Left ventricle myocardium inferior (tissue), 1 donor: ENCODE measurements at regions not wholly inside any gene's neighbourhood (a gene's known extent, or its start where the extent isn't known, plus 50 kb on each side); places are given as distances from the start of the nearest gene placed in this dataset.

Experiments used
- DNase-seq: peaks from one replicate; pipeline ENCODE4 v3.0.0-alpha.2; 2020
- H3K27ac ChIP-seq: fragments of 200-600 bp; replicated peaks from 2 replicates; pipeline ENCODE4 v1.8.0; 2021
- H3K27me3 ChIP-seq: fragments of 200-600 bp; 2 replicates; pipeline ENCODE4 v1.8.0; 2021; ENCODE audit warnings: low read depth
- H3K36me3 ChIP-seq: fragments of 200-600 bp; 2 replicates; pipeline ENCODE4 v1.8.0; 2021
- H3K4me1 ChIP-seq: fragments of 200-600 bp; 2 replicates; pipeline ENCODE4 v1.8.0; 2021
- H3K4me3 ChIP-seq: fragments of 200-600 bp; 2 replicates; pipeline ENCODE4 v1.8.0; 2021; ENCODE audit warnings: mild to moderate bottlenecking, moderate library complexity
- H3K9me3 ChIP-seq: fragments of 200-600 bp; replicated peaks from 2 replicates; pipeline ENCODE4 v1.8.0; 2021
- intact Hi-C: fragments of 100-400 bp; cut with micrococcal nuclease; formaldehyde crosslinking; loops from one replicate; pipeline ENCODE4 v1.11.0; 2022
- TF ChIP-seq, protein P1 (sequence below): fragments of 200-600 bp; IDR thresholded peaks from 2 replicates; pipeline ENCODE4 v1.8.0; 2021; ENCODE audit warnings: antibody characterized with exemption, mild to moderate bottlenecking, borderline replicate concordance
- donor health status: DM: no; HTN: yes; CAD: no; lungs with severe emphysema.

DNA sequence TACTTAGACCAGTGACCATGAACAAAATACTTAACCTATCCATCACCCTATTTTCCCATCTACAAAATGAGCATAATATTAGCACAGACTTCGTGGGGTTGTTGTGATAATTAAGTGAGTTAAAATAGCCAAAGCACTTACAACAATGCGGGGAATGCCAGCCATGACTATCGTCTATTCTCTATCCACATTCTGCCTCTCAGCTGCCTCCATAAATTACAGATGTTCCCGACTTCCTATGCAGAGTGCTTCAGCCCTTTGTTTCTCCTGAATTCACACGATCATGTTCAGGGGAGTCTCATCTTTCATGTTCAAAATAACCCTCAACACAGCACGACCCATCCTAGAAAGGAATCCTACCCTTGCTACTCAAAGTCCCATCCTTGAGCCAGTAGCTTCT, 211.6 kb downstream of the EN1 start:
- intact Hi-C loops, result no loop called here
- no peak overlapping the region for H3K27ac ChIP-seq
- H3K9me3 ChIP-seq, result peaks cover 12% of the 10 kb centered on the region
- H3K4me1 ChIP-seq, result no peaks in the 10 kb centered on the region
- no peaks in the 10 kb centered on the region for H3K36me3 ChIP-seq
- no peak for DNase-seq
- no peak overlapping the region for H3K4me3 ChIP-seq
- TF ChIP-seq, protein P1, sequence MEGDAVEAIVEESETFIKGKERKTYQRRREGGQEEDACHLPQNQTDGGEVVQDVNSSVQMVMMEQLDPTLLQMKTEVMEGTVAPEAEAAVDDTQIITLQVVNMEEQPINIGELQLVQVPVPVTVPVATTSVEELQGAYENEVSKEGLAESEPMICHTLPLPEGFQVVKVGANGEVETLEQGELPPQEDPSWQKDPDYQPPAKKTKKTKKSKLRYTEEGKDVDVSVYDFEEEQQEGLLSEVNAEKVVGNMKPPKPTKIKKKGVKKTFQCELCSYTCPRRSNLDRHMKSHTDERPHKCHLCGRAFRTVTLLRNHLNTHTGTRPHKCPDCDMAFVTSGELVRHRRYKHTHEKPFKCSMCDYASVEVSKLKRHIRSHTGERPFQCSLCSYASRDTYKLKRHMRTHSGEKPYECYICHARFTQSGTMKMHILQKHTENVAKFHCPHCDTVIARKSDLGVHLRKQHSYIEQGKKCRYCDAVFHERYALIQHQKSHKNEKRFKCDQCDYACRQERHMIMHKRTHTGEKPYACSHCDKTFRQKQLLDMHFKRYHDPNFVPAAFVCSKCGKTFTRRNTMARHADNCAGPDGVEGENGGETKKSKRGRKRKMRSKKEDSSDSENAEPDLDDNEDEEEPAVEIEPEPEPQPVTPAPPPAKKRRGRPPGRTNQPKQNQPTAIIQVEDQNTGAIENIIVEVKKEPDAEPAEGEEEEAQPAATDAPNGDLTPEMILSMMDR, result no peak
- H3K27me3 ChIP-seq, result peaks cover 7% of the 10 kb centered on the region

DNA sequence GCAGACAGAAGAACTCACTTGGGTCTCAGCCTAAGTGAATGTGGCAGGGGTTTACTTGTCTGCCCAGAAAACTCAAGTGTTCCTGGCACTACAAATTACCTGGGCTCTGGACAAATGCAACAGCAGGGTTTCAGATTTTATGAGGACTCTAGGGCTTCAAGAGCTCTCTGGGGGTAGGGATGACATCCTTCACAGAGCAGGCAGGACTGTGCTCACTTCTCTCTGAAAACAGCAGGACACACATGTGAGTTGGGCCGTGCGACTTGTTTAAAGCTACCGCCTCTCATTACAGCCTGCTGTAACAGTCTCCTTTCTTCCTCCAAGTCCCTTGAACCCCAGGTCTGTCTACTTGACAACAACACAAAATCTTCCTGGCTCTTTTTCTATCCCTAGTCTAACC, 212.6 kb downstream of the EN1 start:
- DNase-seq, result no peak

DNA sequence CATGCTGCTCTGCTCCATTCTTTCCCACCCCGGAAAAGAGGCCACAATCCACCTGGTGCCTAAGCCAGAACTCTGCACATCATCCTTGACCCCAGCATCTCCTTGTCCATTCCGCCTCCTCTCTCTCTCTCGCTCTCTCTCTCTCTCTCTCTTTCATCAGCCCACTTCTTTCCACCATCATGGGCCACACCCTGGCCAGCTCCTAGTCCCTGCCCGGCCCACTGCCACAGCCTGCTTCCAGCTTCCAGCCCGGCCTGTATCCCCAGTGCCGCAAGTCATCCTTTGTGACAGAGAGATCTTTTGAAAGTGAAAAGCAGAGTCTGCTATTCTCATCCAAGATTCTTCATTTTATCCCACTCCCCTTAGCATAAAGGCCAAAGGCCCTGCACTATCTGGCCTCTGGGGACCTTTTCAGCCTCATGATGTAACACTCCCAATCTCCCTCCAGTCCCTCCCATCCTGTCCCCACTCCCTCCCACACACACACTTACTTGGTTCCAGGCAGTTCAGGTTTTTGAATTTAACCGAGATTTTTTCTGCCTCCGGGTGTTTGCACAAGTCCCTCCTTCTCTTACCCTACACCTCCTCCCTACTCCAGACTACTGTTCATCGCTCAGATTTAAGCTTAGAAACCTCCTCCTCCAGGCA, 214.0 kb downstream of the EN1 start:
- H3K4me3 ChIP-seq, result no peak overlapping the region
- no peak for DNase-seq
- no peaks in the 10 kb centered on the region for H3K4me1 ChIP-seq
- H3K36me3 ChIP-seq, result no peaks in the 10 kb centered on the region
- peaks cover 7% of the 10 kb centered on the region for H3K27me3 ChIP-seq
- intact Hi-C loops, result no loop called here
- H3K9me3 ChIP-seq, result peaks cover 12% of the 10 kb centered on the region
- TF ChIP-seq, protein P1, result no peak
- H3K27ac ChIP-seq, result no peak overlapping the region

More for the DNA sequence above, 212.6 kb downstream of the EN1 start:
- Histone ChIP-seq H3K9me3 (peaks cover 12% of the 10 kb centered on the region), H3K27ac (no peak overlapping the region), H3K36me3 (no peaks in the 10 kb centered on the region), H3K4me3 (no peak overlapping the region), H3K4me1 (no peaks in the 10 kb centered on the region), H3K27me3 (peaks cover 7% of the 10 kb centered on the region)
- intact Hi-C loops, result no loop called here
- TF ChIP-seq, protein P1, result no peak

DNA sequence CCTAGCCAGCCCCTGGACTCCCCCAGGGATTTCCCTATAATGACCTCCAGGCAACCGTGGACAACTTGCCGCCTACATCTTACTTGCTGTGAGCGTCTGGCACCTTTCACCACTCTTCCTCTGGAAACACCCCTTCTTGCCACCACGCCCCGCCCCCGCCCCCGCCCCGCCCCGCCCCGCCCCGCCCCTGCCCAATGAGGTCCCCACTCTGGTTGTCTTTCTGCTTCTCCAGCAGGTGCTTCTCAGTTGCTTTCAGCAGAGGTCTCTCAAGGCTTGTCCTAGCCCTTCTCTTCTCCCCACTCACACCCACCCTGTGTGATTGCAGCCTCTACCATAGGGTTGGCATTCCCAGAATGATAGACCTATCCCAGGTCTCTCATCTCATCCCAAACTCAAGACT, 214.5 kb downstream of the EN1 start:
- no peak overlapping the region for H3K4me3 ChIP-seq
- no peaks in the 10 kb centered on the region for H3K4me1 ChIP-seq
- H3K36me3 ChIP-seq, result no peaks in the 10 kb centered on the region
- H3K27ac ChIP-seq, result no peak overlapping the region
- TF ChIP-seq, protein P1, result no peak
- H3K27me3 ChIP-seq, result peaks cover 7% of the 10 kb centered on the region
- H3K9me3 ChIP-seq, result peaks cover 12% of the 10 kb centered on the region
- no peak for DNase-seq
- intact Hi-C loops, result no loop called here

DNA sequence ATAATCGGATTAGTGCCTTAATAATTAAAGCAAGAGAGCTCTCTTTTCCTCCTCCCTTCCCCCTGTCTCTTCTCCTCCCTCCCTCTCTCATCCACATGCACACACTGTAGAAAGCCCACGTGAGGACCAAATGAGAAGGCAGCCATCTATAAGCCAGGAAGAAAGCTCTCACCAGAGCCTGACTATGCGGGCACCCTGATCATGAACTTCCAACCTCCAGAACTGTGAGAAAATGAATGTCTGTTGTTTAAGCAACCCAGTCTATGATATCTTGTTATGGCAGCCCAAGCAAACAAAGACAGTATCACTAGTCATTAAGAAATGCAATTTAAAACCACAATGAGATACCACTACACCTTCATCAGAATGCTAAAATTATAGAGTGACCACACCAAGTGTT, 220.3 kb downstream of the EN1 start:
- H3K4me1 ChIP-seq, result no peaks in the 10 kb centered on the region
- TF ChIP-seq, protein P1, result no peak
- no peak overlapping the region for H3K27ac ChIP-seq
- intact Hi-C loops, result no loop called here
- no peaks in the 10 kb centered on the region for H3K36me3 ChIP-seq
- peaks cover 9% of the 10 kb centered on the region for H3K9me3 ChIP-seq
- DNase-seq, result no peak
- H3K27me3 ChIP-seq, result no peaks in the 10 kb centered on the region
- H3K4me3 ChIP-seq, result no peak overlapping the region
